Keratinocyte (primary cell): ENCODE measurements at regions not wholly inside any gene's neighbourhood (a gene's known extent, or its start where the extent isn't known, plus 50 kb on each side); places are given as distances from the start of the nearest gene placed in this dataset.

Experiments
- CTCF ChIP-seq, 3 experiments: IDR thresholded peaks in 1 of 3; conservative IDR thresholded peaks in 1 of 3; optimal IDR thresholded peaks in 1 of 3; 2 replicates in 2 of 3; 3 replicates in 1 of 3; pipeline versions ENCODE3 to v1.5.1; 2011; ENCODE audit warnings: low read length in 3 of 3, mild to moderate bottlenecking in 3 of 3, moderate library complexity in 2 of 3, control low read depth in 1 of 3, inconsistent platforms in 1 of 3; ENCODE audit not compliant: insufficient read depth in 2 of 3; ENCODE audit errors: extremely low read depth in 1 of 3
- EZH2 ChIP-seq: IDR thresholded peaks from one replicate; pipeline ENCODE4 v1.6.1; 2012; ENCODE audit warnings: inconsistent platforms, mild to moderate bottlenecking, low read length, moderate library complexity

DNA sequence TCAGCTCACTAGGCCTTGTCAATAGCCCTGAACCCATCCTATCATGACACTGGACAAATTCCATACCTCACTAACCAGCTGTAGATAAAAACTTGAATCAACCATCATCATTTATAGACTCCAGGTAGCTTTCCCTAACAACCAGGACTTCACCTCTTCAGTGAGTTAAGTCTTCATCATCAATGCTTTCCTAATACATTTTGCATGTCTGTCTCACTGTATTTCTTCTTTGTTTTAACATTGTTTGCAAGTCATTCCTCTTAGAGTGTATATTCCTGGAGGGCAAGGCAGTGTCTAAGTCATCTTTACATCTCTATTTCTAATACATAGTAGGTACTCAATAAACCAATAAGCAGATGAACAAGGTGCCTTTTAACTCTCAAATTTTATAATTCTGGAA, 123.4 kb upstream of the RFC3 start:
- TF ChIP-seq CTCF (optimal IDR thresholded peaks at IDR 0.05 in 1 of 3, IDR thresholded peaks at IDR 0.05 in 1 of 3, conservative IDR thresholded peaks at IDR 0.05 in 1 of 3; ENCODE audit: extremely low read depth in 1 of 3, insufficient read depth in 2 of 3, low read length in 3 of 3) (no peak), EZH2 (no peak)
